H1 (cell line): ENCODE measurements at regions not wholly inside any gene's neighbourhood (a gene's known extent, or its start where the extent isn't known, plus 50 kb on each side); places are given as distances from the start of the nearest gene placed in this dataset.

Experiments used
- ATF2 ChIP-seq: IDR thresholded peaks from 2 replicates; pipeline ENCODE4 v1.6.1; 2012; ENCODE audit warnings: low read length, inconsistent platforms
- BRCA1 ChIP-seq: IDR thresholded peaks from 2 replicates; pipeline ENCODE4 v1.6.1; 2012; ENCODE audit warnings: low read depth, low read length, improper control_type of control experiment
- CHD1 ChIP-seq: IDR thresholded peaks from 2 replicates; pipeline ENCODE4 v1.6.1; 2012; ENCODE audit warnings: low read depth, low read length, improper control_type of control experiment
- EZH2 ChIP-seq: fragments of 200-600 bp; sonication (generic); IDR thresholded peaks from 2 replicates; pipeline ENCODE4 v1.7.1; 2012; ENCODE audit warnings: low read depth, mild to moderate bottlenecking, moderate library complexity, low read length, inconsistent platforms; ENCODE audit not compliant: severe bottlenecking
- FOSL1 ChIP-seq: IDR thresholded peaks from 2 replicates; pipeline ENCODE4 v1.6.1; 2011; ENCODE audit warnings: mild to moderate bottlenecking, low read depth, low read length, moderate library complexity; ENCODE audit not compliant: insufficient read depth
- NRF1 ChIP-seq: IDR thresholded peaks from 2 replicates; pipeline ENCODE4 v1.6.1; 2011; ENCODE audit warnings: mild to moderate bottlenecking, low read depth, low read length, improper control_type of control experiment
- POLR2A ChIP-seq, 2 experiments: IDR thresholded peaks; 1 replicate in 1 of 2; 2 replicates in 1 of 2; pipeline ENCODE4 v1.6.1; 2011; ENCODE audit warnings: low read depth in 2 of 2, low read length in 2 of 2, mild to moderate bottlenecking in 2 of 2; ENCODE audit errors: control extremely low read depth in 1 of 2
- SRF ChIP-seq: IDR thresholded peaks from 2 replicates; pipeline ENCODE4 v1.6.1; 2011; ENCODE audit warnings: mild to moderate bottlenecking, low read depth, low read length, moderate library complexity
- SUZ12 ChIP-seq: fragments of 200-600 bp; sonication (generic); IDR thresholded peaks from 2 replicates; pipeline ENCODE4 v1.6.1; 2012; ENCODE audit warnings: mild to moderate bottlenecking, inconsistent platforms, low read length, moderate library complexity, mixed read lengths
- TAF1 ChIP-seq: IDR thresholded peaks from 2 replicates; pipeline ENCODE4 v1.6.1; 2011; ENCODE audit warnings: mild to moderate bottlenecking, low read depth, low read length
- TEAD4 ChIP-seq: IDR thresholded peaks from 2 replicates; pipeline ENCODE4 v1.6.1; 2012; ENCODE audit warnings: low read depth, low read length, inconsistent platforms, mixed read lengths
- YY1 ChIP-seq: IDR thresholded peaks from 2 replicates; pipeline ENCODE4 v1.6.1; 2011; ENCODE audit warnings: low read depth, mild to moderate bottlenecking, low read length
- TF ChIP-seq, protein P1 (sequence below), 3 experiments: IDR thresholded peaks; 1 replicate in 2 of 3; 2 replicates in 1 of 3; pipeline versions ENCODE4 v1.5.1 to v1.6.1; 2011; ENCODE audit warnings: low read length in 3 of 3, mild to moderate bottlenecking in 3 of 3, inconsistent platforms in 2 of 3, low read depth in 1 of 3, moderate library complexity in 1 of 3; ENCODE audit not compliant: insufficient read depth in 1 of 3; ENCODE audit errors: control extremely low read depth in 1 of 3
- TF ChIP-seq, protein P2 (sequence below): IDR thresholded peaks from 2 replicates; pipeline ENCODE4 v1.6.1; 2011; ENCODE audit warnings: low read length, improper control_type of control experiment

DNA sequence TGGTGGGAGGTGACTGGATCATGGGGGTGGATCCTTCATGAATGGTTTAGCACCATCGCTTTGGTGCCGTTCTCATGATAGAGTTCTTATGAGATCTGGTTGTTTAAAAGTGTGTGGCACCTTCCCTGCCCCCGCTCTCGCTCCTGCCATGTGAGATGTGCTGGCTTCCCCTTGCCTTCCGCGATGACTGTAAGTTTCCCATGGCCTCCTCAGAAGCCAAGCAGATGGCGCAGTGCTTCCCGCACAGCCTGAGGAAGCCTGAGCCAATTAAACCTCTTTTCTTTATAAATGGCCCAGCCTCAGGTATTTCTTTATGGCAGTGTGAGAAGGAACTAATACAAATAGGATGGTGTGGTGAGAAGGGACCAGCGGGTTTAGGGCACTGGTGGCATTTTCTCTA lies 243.3 kb upstream of the CELF2 start:
- TF ChIP-seq POLR2A (IDR thresholded peaks at IDR 0.05; ENCODE audit: control extremely low read depth in 1 of 2, low read depth in 2 of 2, low read length in 2 of 2) (no peak), NRF1 (no peak), EZH2 (no peak), TEAD4 (no peak), SRF (no peak), TAF1 (no peak), FOSL1 (no peak), BRCA1 (no peak), YY1 (no peak), ATF2 (no peak), CHD1 (no peak), SUZ12 (no peak)
- TF ChIP-seq, protein P1, sequence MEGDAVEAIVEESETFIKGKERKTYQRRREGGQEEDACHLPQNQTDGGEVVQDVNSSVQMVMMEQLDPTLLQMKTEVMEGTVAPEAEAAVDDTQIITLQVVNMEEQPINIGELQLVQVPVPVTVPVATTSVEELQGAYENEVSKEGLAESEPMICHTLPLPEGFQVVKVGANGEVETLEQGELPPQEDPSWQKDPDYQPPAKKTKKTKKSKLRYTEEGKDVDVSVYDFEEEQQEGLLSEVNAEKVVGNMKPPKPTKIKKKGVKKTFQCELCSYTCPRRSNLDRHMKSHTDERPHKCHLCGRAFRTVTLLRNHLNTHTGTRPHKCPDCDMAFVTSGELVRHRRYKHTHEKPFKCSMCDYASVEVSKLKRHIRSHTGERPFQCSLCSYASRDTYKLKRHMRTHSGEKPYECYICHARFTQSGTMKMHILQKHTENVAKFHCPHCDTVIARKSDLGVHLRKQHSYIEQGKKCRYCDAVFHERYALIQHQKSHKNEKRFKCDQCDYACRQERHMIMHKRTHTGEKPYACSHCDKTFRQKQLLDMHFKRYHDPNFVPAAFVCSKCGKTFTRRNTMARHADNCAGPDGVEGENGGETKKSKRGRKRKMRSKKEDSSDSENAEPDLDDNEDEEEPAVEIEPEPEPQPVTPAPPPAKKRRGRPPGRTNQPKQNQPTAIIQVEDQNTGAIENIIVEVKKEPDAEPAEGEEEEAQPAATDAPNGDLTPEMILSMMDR (IDR thresholded peaks at IDR 0.05; ENCODE audit: control extremely low read depth in 1 of 3, insufficient read depth in 1 of 3, low read depth in 1 of 3, low read length in 3 of 3): no peak
- TF ChIP-seq, protein P2, sequence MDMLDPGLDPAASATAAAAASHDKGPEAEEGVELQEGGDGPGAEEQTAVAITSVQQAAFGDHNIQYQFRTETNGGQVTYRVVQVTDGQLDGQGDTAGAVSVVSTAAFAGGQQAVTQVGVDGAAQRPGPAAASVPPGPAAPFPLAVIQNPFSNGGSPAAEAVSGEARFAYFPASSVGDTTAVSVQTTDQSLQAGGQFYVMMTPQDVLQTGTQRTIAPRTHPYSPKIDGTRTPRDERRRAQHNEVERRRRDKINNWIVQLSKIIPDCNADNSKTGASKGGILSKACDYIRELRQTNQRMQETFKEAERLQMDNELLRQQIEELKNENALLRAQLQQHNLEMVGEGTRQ: no peak
